NOMO-1 treated with DMSO at 0.1 percent for 48 hours (cell line): ENCODE measurements at regions not wholly inside any gene's neighbourhood (a gene's known extent, or its start where the extent isn't known, plus 50 kb on each side); places are given as distances from the start of the nearest gene placed in this dataset.
"Not testable (repeated sequence)": the region's sequence is repeated elsewhere in the genome, so short reads cannot be mapped to it uniquely, and the experiment has no call there.

Source experiments
- DNase-seq: peaks from one replicate; lab custom pipeline; 2025; ENCODE audit not compliant: unreplicated experiment; lab: John Stamatoyannopoulos, UW

GRCh38 chr7:9919-10318 lies 182.5 kb upstream of the FAM20C start:
- not testable (repeated sequence) for DNase-seq

DNA sequence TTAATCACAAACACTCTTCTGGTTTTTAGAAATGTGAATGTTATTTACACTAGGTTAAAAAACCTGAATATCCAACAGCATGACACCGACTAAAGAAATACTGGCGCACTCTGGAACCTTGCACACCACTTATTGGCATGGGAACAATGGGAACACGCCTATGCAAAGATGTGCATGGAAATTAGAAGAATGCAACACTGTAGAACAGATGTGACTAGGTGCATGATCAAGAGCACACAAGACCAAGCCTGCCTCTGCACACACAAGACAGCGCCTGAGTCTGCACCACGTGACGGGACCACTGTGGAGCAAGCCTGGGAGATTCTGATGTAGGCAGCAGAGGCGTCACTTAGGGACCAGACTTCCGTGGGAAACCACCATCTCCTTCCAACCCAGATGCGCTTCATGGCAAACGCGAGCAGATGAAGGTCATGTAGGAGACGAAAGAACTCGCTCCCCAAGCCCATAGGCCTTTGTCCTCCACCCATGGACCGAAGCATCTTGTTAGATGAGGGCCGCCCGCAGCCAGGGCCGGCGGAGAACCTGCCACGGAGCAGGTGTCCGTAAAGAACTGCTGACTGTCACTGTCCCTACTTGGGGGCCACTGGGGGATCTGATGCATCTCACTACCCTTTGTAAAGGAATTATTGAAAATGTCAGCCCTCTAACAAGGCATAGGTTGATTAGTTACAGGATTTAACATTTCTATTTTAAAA lies 159.6 kb upstream of the FAM20C start:
- DNase-seq = not testable (repeated sequence)

GRCh38 chr7:35121-35541 lies 157.2 kb upstream of the FAM20C start:
- not testable (repeated sequence) for DNase-seq

DNA sequence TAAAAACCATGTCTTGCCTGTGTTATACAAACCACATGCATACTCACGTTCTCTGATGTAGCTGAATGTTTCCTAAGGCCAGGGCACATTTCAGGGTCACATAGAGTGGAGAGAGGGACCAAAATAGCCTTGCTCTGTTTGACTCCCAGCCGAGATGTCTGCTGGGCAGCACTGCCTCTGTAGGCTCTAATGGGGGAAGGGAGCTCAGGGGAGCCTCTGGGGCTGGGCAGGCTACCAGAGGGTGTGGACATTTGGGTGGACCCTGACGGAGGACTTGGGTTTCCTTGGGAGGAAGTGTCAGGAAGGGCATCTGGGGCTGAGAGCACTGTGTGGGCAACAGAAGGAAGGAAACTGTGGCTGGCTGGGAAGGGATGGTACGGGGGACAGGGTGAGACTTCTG lies 155.8 kb upstream of the FAM20C start:
- not testable (repeated sequence) for DNase-seq

GRCh38 chr7:37656-38055 lies 154.7 kb upstream of the FAM20C start:
- not testable (repeated sequence) for DNase-seq

GRCh38 chr7:38444-38843 lies 153.9 kb upstream of the FAM20C start:
- not testable (repeated sequence) for DNase-seq

DNA sequence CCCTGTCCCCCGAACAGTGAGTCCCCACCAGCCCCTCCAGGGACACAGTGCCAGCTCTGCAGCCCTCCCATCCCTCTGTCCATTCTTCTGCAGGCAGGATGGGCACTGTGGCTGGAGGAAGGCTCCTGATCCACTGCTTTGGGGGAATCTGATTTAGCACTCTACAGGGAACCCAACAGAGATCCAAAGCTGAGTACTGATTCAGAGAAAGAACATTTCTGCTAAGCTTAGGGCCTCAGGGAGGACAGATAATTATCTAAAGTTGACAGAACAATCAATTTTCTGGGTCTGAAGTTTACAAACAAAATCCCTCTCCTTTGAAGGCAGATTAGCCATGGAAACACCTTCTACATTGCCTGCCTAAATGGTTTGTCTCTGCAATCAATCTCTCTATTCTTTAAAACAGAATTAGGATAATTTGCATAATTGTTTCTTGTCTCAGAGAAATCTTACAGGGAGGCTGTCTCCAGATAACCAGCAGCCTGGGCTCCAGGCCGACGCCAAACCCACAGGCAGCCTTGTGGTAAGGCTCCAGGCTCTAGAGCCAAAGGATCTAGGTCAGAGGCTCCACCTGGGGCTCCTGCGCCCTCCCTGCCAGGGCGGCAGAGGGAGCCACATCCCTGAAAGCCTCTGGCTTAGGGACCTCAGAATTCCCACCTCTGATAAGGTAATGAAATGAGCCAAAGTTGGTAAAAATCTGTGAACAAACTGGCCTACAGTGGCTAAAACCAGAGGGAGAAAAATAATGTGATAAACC lies 152.2 kb upstream of the FAM20C start:
- DNase-seq = not testable (repeated sequence)

GRCh38 chr7:40799-41750 lies 151.3 kb upstream of the FAM20C start:
- no peak for DNase-seq

GRCh38 chr7:41917-42565 lies 150.3 kb upstream of the FAM20C start:
- no peak for DNase-seq

- no peak for DNase-seq
Measured at GRCh38 chr7:43791-44540, 148.4 kb upstream of the FAM20C start.

DNA sequence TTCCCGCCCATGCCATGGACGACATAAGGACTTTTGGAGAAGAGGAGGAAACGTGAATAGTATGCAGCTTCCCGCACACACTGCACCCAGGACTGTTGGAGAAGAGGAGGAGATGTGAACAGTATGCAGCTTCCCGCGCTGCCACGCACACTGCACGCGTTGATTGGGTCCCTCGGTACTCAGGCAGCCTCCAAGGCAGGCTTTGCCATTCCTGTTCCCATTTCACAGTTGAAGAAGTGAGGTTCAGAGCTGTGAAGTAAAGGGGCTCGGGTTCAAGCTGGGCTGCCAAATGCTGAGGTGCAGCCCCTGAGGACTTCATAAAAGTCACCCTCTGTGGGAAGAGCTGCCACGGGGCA lies 147.9 kb upstream of the FAM20C start:
- DNase-seq = no peak

DNA sequence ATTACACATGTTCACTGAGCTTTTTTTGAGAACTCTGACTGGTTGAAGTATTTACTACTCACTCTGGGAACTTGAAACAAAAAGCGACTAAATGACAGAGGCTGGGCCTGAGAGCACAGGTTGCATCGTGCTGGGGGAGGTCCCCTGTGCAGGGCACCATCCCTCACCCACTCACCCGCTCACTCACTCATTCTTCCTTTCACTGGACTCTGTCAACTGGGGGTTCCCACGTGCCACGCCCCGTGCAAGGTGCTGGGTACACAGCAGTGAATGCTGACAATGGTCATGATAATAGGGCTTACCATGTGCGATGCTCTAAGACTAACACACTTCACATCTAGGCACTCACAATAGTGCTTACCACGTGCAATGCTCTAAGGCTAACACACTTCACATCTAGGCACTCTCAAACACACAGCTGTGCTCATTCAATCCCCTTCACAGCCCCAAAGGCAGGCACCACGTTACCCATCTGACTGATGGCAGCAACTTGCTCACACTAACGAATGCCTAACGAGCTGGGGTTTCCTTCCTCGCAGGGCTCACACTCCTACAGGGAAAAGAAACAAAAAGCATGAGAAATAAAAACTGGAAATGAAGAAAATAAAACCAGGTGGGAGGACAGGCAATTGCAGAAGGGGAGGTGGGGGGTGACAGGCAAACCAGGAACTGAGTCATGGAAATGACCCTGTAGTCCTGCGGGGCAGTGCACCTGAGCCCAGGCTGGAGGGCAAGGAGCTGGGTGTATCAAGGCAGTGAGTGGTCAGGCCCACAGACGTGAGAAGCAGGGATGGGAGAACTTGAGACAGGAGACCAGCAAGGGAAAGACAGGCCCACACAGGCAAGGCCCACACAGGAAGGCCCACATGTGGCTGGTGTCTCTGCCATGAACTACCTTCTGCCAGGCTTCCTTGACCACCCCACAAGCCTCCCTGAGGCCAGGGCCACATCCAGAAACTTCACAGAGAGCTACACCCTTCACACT lies 147.0 kb upstream of the FAM20C start:
- DNase-seq = no peak

DNA sequence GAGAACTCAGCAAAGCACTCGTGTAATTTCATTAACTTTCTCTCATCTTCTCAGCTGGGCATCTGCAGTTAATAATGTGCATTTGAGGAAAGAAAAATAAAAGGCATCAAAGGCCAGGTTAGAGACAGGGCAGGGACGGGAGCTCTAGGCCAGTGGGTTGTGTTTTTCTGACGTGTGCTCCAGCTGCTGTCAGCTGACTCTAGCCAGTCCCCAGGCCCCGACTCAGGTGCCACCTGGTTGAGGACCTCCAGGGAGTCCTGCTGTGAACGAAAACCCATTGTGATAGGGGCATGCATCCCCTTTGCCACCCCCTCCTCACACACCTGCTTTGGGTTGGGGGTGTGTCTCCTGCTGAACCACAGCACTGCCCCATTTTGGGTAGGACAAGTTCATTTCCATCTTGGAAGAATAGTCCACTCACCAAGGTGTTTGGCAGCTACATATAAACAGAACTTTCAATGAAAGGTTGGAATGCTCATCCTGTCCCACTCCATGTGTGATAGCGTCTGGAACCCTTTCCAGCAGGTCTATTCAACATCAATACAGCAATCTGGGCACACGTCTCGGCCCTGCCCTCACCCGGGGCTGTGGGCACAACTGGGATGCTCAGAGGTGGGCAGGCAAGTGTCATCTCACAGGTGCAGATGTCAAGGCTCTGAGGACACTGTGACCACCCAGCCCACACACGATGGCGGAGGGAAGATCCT lies 146.1 kb upstream of the FAM20C start:
- DNase-seq = no peak

- DNase-seq = no peak
Measured at GRCh38 chr7:46830-47140, 145.6 kb upstream of the FAM20C start.

DNA sequence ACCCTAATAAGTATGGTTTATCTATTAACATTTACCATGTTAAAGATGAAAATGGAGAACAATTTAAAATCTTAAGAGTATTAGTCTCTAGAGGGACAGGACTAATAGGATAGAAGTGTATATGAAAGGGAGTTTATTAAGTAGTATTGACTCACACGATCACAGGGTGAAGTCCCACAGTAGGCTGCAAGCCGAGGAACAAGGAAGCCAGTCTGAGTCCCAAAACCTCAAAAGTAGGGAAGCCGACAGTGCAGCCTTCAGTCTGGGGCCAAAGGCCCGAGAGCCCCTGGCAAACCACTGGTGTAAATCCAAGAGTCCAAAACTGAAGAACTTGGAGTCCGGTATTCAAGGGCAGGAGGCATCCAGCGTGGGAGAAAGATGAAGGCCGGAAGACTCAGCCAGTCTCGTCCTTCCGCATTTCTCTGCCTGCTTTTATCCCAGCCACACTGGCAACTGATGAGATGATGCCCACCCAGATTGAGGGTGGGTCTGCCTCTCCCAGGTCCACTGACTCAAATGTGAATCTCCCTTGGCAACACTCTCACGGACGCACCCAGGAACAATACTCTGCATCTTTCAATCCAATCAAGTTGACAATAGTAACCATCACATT lies 140.8 kb upstream of the FAM20C start:
- DNase-seq = no peak

DNA sequence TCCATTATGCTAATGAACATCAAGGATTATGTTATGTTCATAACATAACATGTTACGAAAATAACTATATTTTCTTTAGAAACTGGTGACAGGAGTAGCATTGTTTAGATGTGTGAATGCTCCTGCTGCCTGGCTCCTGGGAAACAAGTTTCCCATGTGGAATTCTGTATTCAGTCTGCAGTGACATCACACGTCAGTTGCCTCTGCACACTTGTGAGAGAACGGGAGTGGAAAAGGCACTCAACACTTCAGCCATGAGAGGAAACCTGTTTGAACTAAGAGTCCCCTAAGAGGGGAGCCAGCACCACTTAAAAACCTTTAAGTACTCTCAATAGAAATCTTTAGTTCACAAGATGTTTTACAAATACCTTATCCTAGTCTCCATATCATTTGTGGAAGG lies 140.3 kb upstream of the FAM20C start:
- DNase-seq = no peak

- no peak for DNase-seq
Measured at GRCh38 chr7:53531-53930, 138.8 kb upstream of the FAM20C start.

GRCh38 chr7:54615-55014 lies 137.8 kb upstream of the FAM20C start:
- no peak for DNase-seq
